Thyroid gland (tissue), 4 donors: ENCODE measurements at regions not wholly inside any gene's neighbourhood (a gene's known extent, or its start where the extent isn't known, plus 50 kb on each side); places are given as distances from the start of the nearest gene placed in this dataset.

Experiments
- CTCF ChIP-seq, 6 experiments: fragments of 200-600 bp in 3 of 6; fragments of 450-650 bp in 3 of 6; sonication (generic) in 3 of 6; IDR thresholded peaks; one replicate each; pipeline ENCODE4 v1.5.1; 2016 to 2019; ENCODE audit warnings: antibody characterized with exemption in 6 of 6, mild to moderate bottlenecking in 2 of 6, inconsistent platforms in 1 of 6, moderate library complexity in 1 of 6
- POLR2A ChIP-seq, 2 donors: fragments of 450-650 bp; IDR thresholded peaks; one replicate each; pipeline ENCODE4 v1.6.1; 2017; ENCODE audit warnings: antibody characterized with exemption in 2 of 2, mild to moderate bottlenecking in 2 of 2, moderate library complexity in 1 of 2

DNA sequence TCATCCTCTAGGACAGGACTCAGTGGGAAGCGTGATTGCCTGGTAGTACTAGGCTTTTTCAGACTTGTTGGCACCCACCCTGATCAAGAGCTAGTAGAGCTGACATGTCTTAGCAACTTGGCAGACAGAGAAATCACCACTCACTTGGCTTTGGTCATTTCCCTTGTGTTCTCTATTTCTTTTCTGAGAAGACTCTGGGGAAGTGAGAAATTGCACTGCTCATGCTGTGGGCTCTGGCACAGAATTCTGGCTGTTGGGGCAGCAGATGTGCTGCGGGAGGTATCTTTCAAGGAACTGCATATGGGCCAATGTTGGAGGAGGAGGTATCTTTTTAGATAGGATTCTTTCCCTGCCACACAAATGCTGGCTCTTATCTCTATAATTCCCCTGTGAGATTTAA lies 529.1 kb upstream of the MEX3C start:
- no peak for TF ChIP-seq CTCF (IDR thresholded peaks at IDR 0.05)
- no peak for TF ChIP-seq POLR2A (IDR thresholded peaks at IDR 0.05)
